ENCODE measurements at regions not wholly inside any gene's neighbourhood (a gene's known extent, or its start where the extent isn't known, plus 50 kb on each side); places are given as distances from the start of the nearest gene placed in this dataset.
"Not testable (repeated sequence)": the region's sequence is repeated elsewhere in the genome, so short reads cannot be mapped to it uniquely, and the experiment has no call there.

GRCh38 chr2:53610260-53610659, 157.3 kb upstream of the CHAC2 start:
- Mint-ChIP-seq H3K4me1 (no peaks in the 10 kb centered on the region), H3K9me3 (ENCODE audit: low read depth) (no peaks in the 10 kb centered on the region), H3K27ac (no peak overlapping the region), H3K27me3 (no peaks in the 10 kb centered on the region), H3K4me3 (no peak overlapping the region), H3K36me3 (ENCODE audit: low read depth) (no peaks in the 10 kb centered on the region)
- intact Hi-C loops (cut with DNase I, micrococcal nuclease): no loop called here
- POLR2A ChIA-PET: no interaction called here
- ATAC-seq: no peak
- no peak for DNase-seq
- CTCF ChIA-PET: no interaction called here

DNA sequence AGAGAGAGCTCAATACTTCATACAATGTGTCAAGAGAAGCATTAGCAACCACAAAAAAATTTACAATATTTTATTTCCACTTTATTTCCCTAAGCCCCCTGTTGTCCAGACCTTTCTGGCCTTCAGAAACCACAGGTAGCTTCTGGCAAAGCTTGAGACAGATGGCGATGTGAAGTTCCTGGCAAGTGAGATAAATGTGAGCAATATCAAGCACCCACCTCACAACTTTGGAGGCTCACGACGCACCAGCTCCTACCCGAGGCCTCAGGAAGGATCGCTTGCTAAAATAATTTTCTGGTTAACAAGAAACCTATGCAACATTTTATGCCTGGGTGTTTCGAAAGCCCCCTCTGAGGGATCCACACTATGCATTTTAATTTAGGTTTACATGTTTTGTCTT, 158.1 kb upstream of the CHAC2 start:
- no peak for DNase-seq
- CTCF ChIA-PET: no interaction called here
- H3K9me3 Mint-ChIP-seq (ENCODE audit: low read depth): no peaks in the 10 kb centered on the region
- ATAC-seq: no peak
- no peaks in the 10 kb centered on the region for H3K4me1 Mint-ChIP-seq
- H3K27ac Mint-ChIP-seq: no peak overlapping the region
- H3K4me3 Mint-ChIP-seq: no peak overlapping the region
- no peaks in the 10 kb centered on the region for H3K36me3 Mint-ChIP-seq (ENCODE audit: low read depth)
- no peaks in the 10 kb centered on the region for H3K27me3 Mint-ChIP-seq
- intact Hi-C loops (cut with DNase I, micrococcal nuclease): no loop called here
- POLR2A ChIA-PET: no interaction called here

GRCh38 chr2:53608293-53608692, 159.3 kb upstream of the CHAC2 start:
- no peak overlapping the region for H3K27ac Mint-ChIP-seq
- ChIA-PET POLR2A (no interaction called here), CTCF (no interaction called here)
- DNase-seq (no peak), ATAC-seq (no peak)
- no peaks in the 10 kb centered on the region for H3K4me1 Mint-ChIP-seq
- intact Hi-C loops (cut with DNase I, micrococcal nuclease): no loop called here
- H3K36me3 Mint-ChIP-seq (ENCODE audit: low read depth): no peaks in the 10 kb centered on the region
- no peak overlapping the region for H3K4me3 Mint-ChIP-seq
- H3K27me3 Mint-ChIP-seq: no peaks in the 10 kb centered on the region
- H3K9me3 Mint-ChIP-seq (ENCODE audit: low read depth): no peaks in the 10 kb centered on the region

DNA sequence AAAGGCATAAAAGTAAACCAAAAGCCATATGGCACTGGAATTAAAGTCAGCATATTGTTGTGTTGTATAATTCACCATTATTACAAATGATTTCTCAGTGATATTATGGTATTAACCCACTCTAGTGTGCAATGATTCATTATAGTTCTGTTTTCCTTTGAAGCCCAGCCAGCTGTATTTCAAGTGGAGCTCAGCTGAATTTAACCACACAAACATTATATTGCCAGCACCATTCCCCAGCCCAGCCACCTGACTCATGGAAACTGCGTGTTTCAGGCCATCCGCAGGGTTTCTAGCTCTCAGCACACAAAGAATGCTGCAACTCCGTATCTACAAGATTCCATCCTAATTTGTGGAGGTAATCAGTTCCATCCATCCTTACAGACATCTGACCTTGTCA, 166.8 kb upstream of the CHAC2 start:
- DNase-seq (no peak), ATAC-seq (no peak)
- Mint-ChIP-seq H3K27me3 (peaks cover 7% of the 10 kb centered on the region), H3K27ac (no peak overlapping the region), H3K9me3 (ENCODE audit: low read depth) (no peaks in the 10 kb centered on the region), H3K4me3 (no peak overlapping the region), H3K36me3 (ENCODE audit: low read depth) (no peaks in the 10 kb centered on the region), H3K4me1 (no peaks in the 10 kb centered on the region)
- POLR2A ChIA-PET: no interaction called here
- CTCF ChIA-PET: interaction anchor here (0.8 kb wide), 1 partner anchor 1011 kb away, joined by 3 read pairs; no protein-coding TSS in a partner anchor
- intact Hi-C loops (cut with DNase I, micrococcal nuclease): no loop called here

DNA sequence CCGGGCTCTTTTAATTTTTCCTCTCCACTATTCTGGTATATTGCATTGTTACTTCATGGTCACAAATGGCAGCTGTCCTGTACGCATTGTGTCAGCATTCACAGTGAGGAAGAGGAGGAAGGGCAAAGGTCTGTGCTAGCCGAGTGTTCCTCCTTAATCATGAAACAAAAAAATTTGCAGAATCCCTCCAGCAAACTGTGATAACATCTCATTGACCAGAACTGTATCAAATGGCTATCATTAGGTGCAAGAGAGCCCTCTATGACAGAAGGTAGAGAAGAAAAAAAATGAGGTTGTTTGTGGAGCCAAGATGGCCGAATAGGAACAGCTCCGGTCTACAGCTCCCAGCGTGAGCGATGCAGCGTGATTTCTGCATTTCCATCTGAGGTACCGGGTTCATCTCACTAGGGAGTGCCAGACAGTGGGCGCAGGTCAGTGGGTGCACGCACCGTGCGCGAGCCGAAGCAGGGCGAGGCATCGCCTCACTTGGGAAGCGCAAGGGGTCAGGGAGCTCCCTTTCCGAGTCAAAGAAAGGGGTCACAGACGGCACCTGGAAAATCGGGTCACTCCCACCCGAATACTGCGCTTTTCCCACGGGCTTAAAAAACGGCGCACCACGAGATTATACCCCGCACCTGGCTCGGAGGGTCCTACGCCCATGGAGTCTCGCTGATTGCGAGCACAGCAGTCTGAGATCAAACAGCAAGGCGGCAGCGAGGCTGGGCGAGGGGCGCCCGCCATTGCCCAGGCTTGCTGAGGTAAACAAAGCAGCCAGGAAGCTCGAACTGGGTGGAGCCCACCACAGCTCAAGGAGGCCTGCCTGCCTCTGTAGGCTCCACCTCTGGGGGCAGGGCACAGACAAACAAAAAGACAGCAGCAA, 180.6 kb upstream of the CHAC2 start:
- H3K4me3 Mint-ChIP-seq: peak overlapping the region; percentile 10
- ATAC-seq; intact Hi-C loops (cut with DNase I, micrococcal nuclease); CTCF ChIA-PET; H3K36me3 Mint-ChIP-seq (ENCODE audit: low read depth); H3K27ac Mint-ChIP-seq; DNase-seq; H3K9me3 Mint-ChIP-seq (ENCODE audit: low read depth); H3K27me3 Mint-ChIP-seq; H3K4me1 Mint-ChIP-seq; POLR2A ChIA-PET: not testable (repeated sequence)

GRCh38 chr2:53584986-53585385, 182.6 kb upstream of the CHAC2 start:
- ChIA-PET CTCF (interaction anchor here (0.9 kb wide), 1 partner anchor 8 kb away, joined by 4 read pairs; no protein-coding TSS in a partner anchor), POLR2A (no interaction called here)
- intact Hi-C loops (cut with DNase I, micrococcal nuclease): no loop called here
- no peaks in the 10 kb centered on the region for H3K27me3 Mint-ChIP-seq
- no peak overlapping the region for H3K4me3 Mint-ChIP-seq
- no peaks in the 10 kb centered on the region for H3K9me3 Mint-ChIP-seq (ENCODE audit: low read depth)
- DNase-seq (no peak), ATAC-seq (no peak)
- H3K36me3 Mint-ChIP-seq (ENCODE audit: low read depth): no peaks in the 10 kb centered on the region
- H3K27ac Mint-ChIP-seq: no peak overlapping the region
- H3K4me1 Mint-ChIP-seq: no peaks in the 10 kb centered on the region

- ChIA-PET POLR2A (no interaction called here), CTCF (no interaction called here)
- Mint-ChIP-seq H3K9me3 (ENCODE audit: low read depth) (no peaks in the 10 kb centered on the region), H3K27ac (no peak overlapping the region), H3K27me3 (no peaks in the 10 kb centered on the region), H3K4me3 (no peak overlapping the region), H3K4me1 (no peaks in the 10 kb centered on the region), H3K36me3 (ENCODE audit: low read depth) (no peaks in the 10 kb centered on the region)
- DNase-seq (no peak), ATAC-seq (no peak)
- intact Hi-C loops (cut with DNase I, micrococcal nuclease): no loop called here
Measured at GRCh38 chr2:53583583-53583982, 184.0 kb upstream of the CHAC2 start.

DNA sequence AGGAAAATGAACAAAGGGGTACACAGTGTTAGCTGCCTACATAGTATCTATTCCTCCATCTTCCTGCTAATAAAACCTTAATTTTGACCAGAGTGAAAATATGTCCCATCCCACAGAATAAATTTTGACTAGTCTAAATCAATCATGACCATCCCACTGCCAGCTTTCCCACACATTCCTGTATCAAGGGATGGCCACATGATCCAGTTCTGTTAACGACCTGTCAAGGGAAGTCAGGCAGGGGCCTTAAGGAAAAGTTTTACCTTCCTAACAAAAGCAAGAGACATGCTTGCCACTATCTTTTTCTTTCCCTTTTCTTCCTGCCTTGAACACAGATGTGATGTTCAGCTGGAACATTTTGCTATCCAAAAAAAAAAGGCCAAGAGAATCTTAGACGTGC, 185.0 kb upstream of the CHAC2 start:
- no peak overlapping the region for H3K27ac Mint-ChIP-seq
- ATAC-seq: no peak

GRCh38 chr2:53576166-53576565, 191.4 kb upstream of the CHAC2 start:
- Mint-ChIP-seq H3K27me3 (no peaks in the 10 kb centered on the region), H3K4me3 (no peak overlapping the region), H3K4me1 (no peaks in the 10 kb centered on the region), H3K27ac (no peak overlapping the region), H3K9me3 (ENCODE audit: low read depth) (no peaks in the 10 kb centered on the region), H3K36me3 (ENCODE audit: low read depth) (no peaks in the 10 kb centered on the region)
- DNase-seq (no peak), ATAC-seq (no peak)
- ChIA-PET CTCF (interaction anchor here (1.0 kb wide), 1 partner anchor 9 kb away, joined by 4 read pairs; no protein-coding TSS in a partner anchor), POLR2A (no interaction called here)
- intact Hi-C loops (cut with DNase I, micrococcal nuclease): no loop called here

More for the DNA sequence above, 185.0 kb upstream of the CHAC2 start:
- CTCF ChIA-PET: interaction anchor here (0.8 kb wide), 1 partner anchor 178 kb away, joined by 4 read pairs; no protein-coding TSS in a partner anchor
- DNase-seq: no peak
- Mint-ChIP-seq H3K9me3 (ENCODE audit: low read depth) (no peaks in the 10 kb centered on the region), H3K36me3 (ENCODE audit: low read depth) (no peaks in the 10 kb centered on the region), H3K4me1 (no peaks in the 10 kb centered on the region), H3K4me3 (no peak overlapping the region), H3K27me3 (no peaks in the 10 kb centered on the region)
- POLR2A ChIA-PET: no interaction called here
- intact Hi-C loops (cut with DNase I, micrococcal nuclease): no loop called here

GRCh38 chr2:53575721-53576124, 191.9 kb upstream of the CHAC2 start:
- Mint-ChIP-seq H3K27me3 (no peaks in the 10 kb centered on the region), H3K4me3 (no peak overlapping the region), H3K4me1 (no peaks in the 10 kb centered on the region), H3K36me3 (ENCODE audit: low read depth) (no peaks in the 10 kb centered on the region), H3K9me3 (ENCODE audit: low read depth) (no peaks in the 10 kb centered on the region), H3K27ac (no peak overlapping the region)
- CTCF ChIA-PET: interaction anchor here (0.5 kb wide), 1 partner anchor 641 kb away, joined by 3 read pairs; no protein-coding TSS in a partner anchor
- DNase-seq (no peak), ATAC-seq (no peak)
- intact Hi-C loops (cut with DNase I, micrococcal nuclease): no loop called here
- POLR2A ChIA-PET: no interaction called here

- POLR2A ChIA-PET: no interaction called here
- intact Hi-C loops (cut with DNase I, micrococcal nuclease): no loop called here
- CTCF ChIA-PET: no interaction called here
- no peaks in the 10 kb centered on the region for H3K9me3 Mint-ChIP-seq (ENCODE audit: low read depth)
- no peak overlapping the region for H3K27ac Mint-ChIP-seq
- H3K4me3 Mint-ChIP-seq: no peak overlapping the region
- no peak for DNase-seq
- H3K36me3 Mint-ChIP-seq (ENCODE audit: low read depth): no peaks in the 10 kb centered on the region
- H3K4me1 Mint-ChIP-seq: no peaks in the 10 kb centered on the region
- no peak for ATAC-seq
- H3K27me3 Mint-ChIP-seq: no peaks in the 10 kb centered on the region
Measured at GRCh38 chr2:53572696-53573095, 194.9 kb upstream of the CHAC2 start.

GRCh38 chr2:53569957-53570727, 197.5 kb upstream of the CHAC2 start:
- CTCF ChIA-PET: no interaction called here
- no peak overlapping the region for H3K27ac Mint-ChIP-seq

More at GRCh38 chr2:53569957-53570727, 197.5 kb upstream of the CHAC2 start:
- Mint-ChIP-seq H3K36me3 (ENCODE audit: low read depth) (no peaks in the 10 kb centered on the region), H3K4me1 (no peaks in the 10 kb centered on the region), H3K9me3 (ENCODE audit: low read depth) (no peaks in the 10 kb centered on the region), H3K4me3 (no peak overlapping the region), H3K27me3 (no peaks in the 10 kb centered on the region)
- DNase-seq: no peak
- no peak for ATAC-seq
- POLR2A ChIA-PET: no interaction called here
- intact Hi-C loops (cut with DNase I, micrococcal nuclease): no loop called here

All from activated CD4-positive, alpha-beta T cell treated with anti-CD3 and anti-CD28 coated beads for 36 hours (primary cell).